HEK293 (cell line): ENCODE measurements at regions not wholly inside any gene's neighbourhood (a gene's known extent, or its start where the extent isn't known, plus 50 kb on each side); places are given as distances from the start of the nearest gene placed in this dataset.

ENCODE experiments used
- CTCF ChIA-PET: fragments of 350-600 bp; formaldehyde crosslinking; extraction: SDS; loops from one replicate; lab custom pipeline; 2021; ENCODE audit warnings: antibody characterized with exemption; lab: Yijun Ruan, JAX
- POLR2A ChIA-PET: fragments of 300-600 bp; formaldehyde crosslinking; extraction: SDS; loops from one replicate; lab custom pipeline; 2020; ENCODE audit warnings: antibody characterized with exemption, inconsistent platforms; lab: Yijun Ruan, JAX
- H3K27ac ChIP-seq: fragments of 200-500 bp; sonication (Bioruptor generic); 2 replicates; pipeline ENCODE4 v1.5.1; 2014; ENCODE audit warnings: low read depth, low read length, control low read depth, inconsistent platforms; ENCODE audit errors: extremely low read depth
- H3K36me3 ChIP-seq, 2 experiments: fragments of 200-500 bp in 1 of 2; sonication (Bioruptor generic) in 1 of 2; 1 replicate in 1 of 2; 2 replicates in 1 of 2; pipeline ENCODE4 v1.5.1; 2014 to 2017; ENCODE audit warnings: inconsistent platforms in 2 of 2, low read length in 2 of 2; ENCODE audit not compliant: control insufficient read depth in 2 of 2, insufficient read depth in 1 of 2
- H3K4me1 ChIP-seq: fragments of 200-500 bp; sonication (Bioruptor generic); 2 replicates; pipeline ENCODE4 v1.5.1; 2014; ENCODE audit warnings: mild to moderate bottlenecking, low read length, inconsistent platforms; ENCODE audit not compliant: control insufficient read depth, insufficient read depth
- H3K4me3 ChIP-seq: 2 replicates; pipeline ENCODE4 v1.5.1; 2011; ENCODE audit warnings: low read depth, mild to moderate bottlenecking, control low read depth, low read length, moderate library complexity
- H3K9me3 ChIP-seq: fragments of 200-500 bp; sonication (Bioruptor generic); 2 replicates; pipeline ENCODE4 v1.5.1; 2014; ENCODE audit warnings: low read depth, low read length, inconsistent platforms; ENCODE audit not compliant: control insufficient read depth, insufficient read depth
- BCL11A ChIP-seq: fragments of 450-650 bp; formaldehyde crosslinking; IDR thresholded peaks from 2 replicates; pipeline ENCODE4 v1.5.1; 2016; ENCODE audit warnings: low read depth, missing biosample characterization, missing genetic modification characterization
- GLI2 ChIP-seq: fragments of 450-650 bp; formaldehyde crosslinking; IDR thresholded peaks from 2 replicates; pipeline ENCODE4; 2017; ENCODE audit warnings: missing biosample characterization, missing genetic modification characterization, low read depth, borderline replicate concordance
- KLF10 ChIP-seq: fragments of 450-650 bp; IDR thresholded peaks from 2 replicates; pipeline ENCODE4 v1.5.1; 2018; ENCODE audit warnings: missing biosample characterization, mild to moderate bottlenecking, missing genetic modification characterization
- OSR2 ChIP-seq: fragments of 450-650 bp; formaldehyde crosslinking; IDR thresholded peaks from 2 replicates; pipeline ENCODE4 v1.5.1; 2016; ENCODE audit warnings: missing biosample characterization, missing genetic modification characterization
- SP7 ChIP-seq: fragments of 450-650 bp; formaldehyde crosslinking; IDR thresholded peaks from 2 replicates; pipeline ENCODE4 v1.5.1; 2016; ENCODE audit warnings: missing biosample characterization, missing genetic modification characterization
- TSHZ1 ChIP-seq: fragments of 450-650 bp; formaldehyde crosslinking; IDR thresholded peaks from 2 replicates; pipeline ENCODE4 v1.5.1; 2016; ENCODE audit warnings: missing biosample characterization, missing genetic modification characterization, borderline replicate concordance
- YY1 ChIP-seq: fragments of 450-650 bp; formaldehyde crosslinking; IDR thresholded peaks from 2 replicates; pipeline ENCODE4 v1.5.1; 2018; ENCODE audit warnings: missing biosample characterization, missing genetic modification characterization
- ZBTB7A ChIP-seq: fragments of 450-650 bp; formaldehyde crosslinking; IDR thresholded peaks from 2 replicates; pipeline ENCODE4 v1.5.1; 2016; ENCODE audit warnings: low read depth, missing biosample characterization, missing genetic modification characterization
- ZNF155 ChIP-seq: fragments of 450-650 bp; formaldehyde crosslinking; IDR thresholded peaks from 2 replicates; pipeline ENCODE4 v1.5.1; 2016; ENCODE audit warnings: missing biosample characterization, missing genetic modification characterization
- ZNF211 ChIP-seq: fragments of 450-650 bp; formaldehyde crosslinking; IDR thresholded peaks from 2 replicates; pipeline ENCODE4 v1.5.1; 2016; ENCODE audit warnings: low read depth, missing biosample characterization, missing genetic modification characterization
- ZNF221 ChIP-seq: fragments of 450-650 bp; formaldehyde crosslinking; IDR thresholded peaks from 2 replicates; pipeline ENCODE4 v1.5.1; 2017; ENCODE audit warnings: missing biosample characterization, missing genetic modification characterization, borderline replicate concordance
- ZNF266 ChIP-seq: fragments of 450-650 bp; formaldehyde crosslinking; IDR thresholded peaks from 2 replicates; pipeline ENCODE4 v1.5.1; 2016; ENCODE audit warnings: missing biosample characterization, missing genetic modification characterization, low read depth
- ZNF292 ChIP-seq: fragments of 450-650 bp; formaldehyde crosslinking; IDR thresholded peaks from 2 replicates; pipeline ENCODE4 v1.5.1; 2016; ENCODE audit warnings: low read depth, missing biosample characterization, missing genetic modification characterization, borderline replicate concordance
- ZNF426 ChIP-seq: fragments of 450-650 bp; formaldehyde crosslinking; IDR thresholded peaks from 2 replicates; pipeline ENCODE4 v1.5.1; 2017; ENCODE audit warnings: missing biosample characterization, missing genetic modification characterization, mild to moderate bottlenecking, inconsistent platforms, moderate library complexity
- ZNF433 ChIP-seq: fragments of 450-650 bp; formaldehyde crosslinking; IDR thresholded peaks from 2 replicates; pipeline ENCODE4 v1.5.1; 2016; ENCODE audit warnings: missing biosample characterization, missing genetic modification characterization, low read depth
- ZNF501 ChIP-seq: fragments of 450-650 bp; formaldehyde crosslinking; IDR thresholded peaks from 2 replicates; pipeline ENCODE4 v1.5.1; 2016; ENCODE audit warnings: missing biosample characterization, missing genetic modification characterization
- ZNF549 ChIP-seq: fragments of 450-650 bp; IDR thresholded peaks from 2 replicates; pipeline ENCODE4 v1.5.1; 2018; ENCODE audit warnings: missing biosample characterization, missing genetic modification characterization, mild to moderate bottlenecking, inconsistent platforms, moderate library complexity
- ZNF561 ChIP-seq: fragments of 450-650 bp; IDR thresholded peaks from 2 replicates; pipeline ENCODE4 v1.5.1; 2018; ENCODE audit warnings: missing biosample characterization, missing genetic modification characterization, borderline replicate concordance
- ZNF571 ChIP-seq: fragments of 450-650 bp; formaldehyde crosslinking; IDR thresholded peaks from 2 replicates; pipeline ENCODE4 v1.5.0; 2017; ENCODE audit warnings: missing biosample characterization, missing genetic modification characterization
- ZNF580 ChIP-seq: fragments of 450-650 bp; formaldehyde crosslinking; IDR thresholded peaks from 2 replicates; pipeline ENCODE4 v1.5.1; 2016; ENCODE audit warnings: missing biosample characterization, missing genetic modification characterization
- ZNF677 ChIP-seq: fragments of 450-650 bp; IDR thresholded peaks from 2 replicates; pipeline ENCODE4 v1.5.0; 2018; ENCODE audit warnings: missing biosample characterization, mild to moderate bottlenecking, missing genetic modification characterization, moderate library complexity

GRCh38 chr5:158212917-158213316, 354.0 kb upstream of the CLINT1 start (continued):
- TF ChIP-seq ZNF433 (tag by site-specific recombination) (no peak), ZBTB7A (tag by site-specific recombination) (no peak)

- ChIA-PET CTCF (interaction anchor here (0.6 to 2.1 kb wide), 2 partner anchors 37 to 126 kb away, joined by 3 to 5 read pairs; no protein-coding TSS in a partner anchor), POLR2A (no interaction called here)
- no peaks in the 10 kb centered on the region for H3K9me3 ChIP-seq
- no peaks in the 10 kb centered on the region for H3K36me3 ChIP-seq
- H3K4me3 ChIP-seq: no peak overlapping the region
- no peak overlapping the region for H3K27ac ChIP-seq
- no peaks in the 10 kb centered on the region for H3K4me1 ChIP-seq
- TF ChIP-seq TSHZ1 (tag by site-specific recombination) (no peak), ZNF292 (tag by site-specific recombination) (no peak), SP7 (peak; percentile 89), ZNF571 (tag by site-specific recombination) (no peak)
Measured at GRCh38 chr5:158212237-158212636, 353.3 kb upstream of the CLINT1 start.

GRCh38 chr5:158209219-158209908, 350.4 kb upstream of the CLINT1 start:
- Histone ChIP-seq H3K4me3 (no peak overlapping the region), H3K36me3 (no peaks in the 10 kb centered on the region), H3K27ac (no peak overlapping the region), H3K9me3 (no peaks in the 10 kb centered on the region), H3K4me1 (no peaks in the 10 kb centered on the region)
- ChIA-PET POLR2A (no interaction called here), CTCF (interaction anchor here (1.7 kb wide), 1 partner anchor 10 kb away, joined by 4 read pairs; no protein-coding TSS in a partner anchor)
- no peak for TF ChIP-seq ZNF266
- no peak for TF ChIP-seq BCL11A (tag by site-specific recombination)
- TF ChIP-seq ZNF221: no peak
- TF ChIP-seq OSR2 (tag by site-specific recombination): no peak
- TF ChIP-seq ZNF677 (tag by site-specific recombination): no peak

GRCh38 chr5:158207733-158208132, 348.8 kb upstream of the CLINT1 start:
- no peak overlapping the region for H3K27ac ChIP-seq
- no peaks in the 10 kb centered on the region for H3K4me1 ChIP-seq
- no peak overlapping the region for H3K4me3 ChIP-seq
- no peaks in the 10 kb centered on the region for H3K9me3 ChIP-seq
- ChIA-PET CTCF (interaction anchor here (1.7 kb wide), 1 partner anchor 11 kb away, joined by 4 read pairs; no protein-coding TSS in a partner anchor), POLR2A (no interaction called here)
- TF ChIP-seq ZNF561 (tag by site-specific recombination): no peak
- no peak for TF ChIP-seq ZNF549 (tag by site-specific recombination)
- TF ChIP-seq KLF10: no peak
- TF ChIP-seq ZNF580 (tag by site-specific recombination): no peak
- TF ChIP-seq GLI2 (tag by site-specific recombination): no peak
- TF ChIP-seq YY1 (tag by site-specific recombination): no peak
- no peak for TF ChIP-seq ZNF155 (tag by site-specific recombination)
- no peak for TF ChIP-seq ZNF266
- no peak for TF ChIP-seq ZNF211 (tag by site-specific recombination)
- no peak for TF ChIP-seq ZNF501 (tag by site-specific recombination)
- no peak for TF ChIP-seq ZNF426 (tag by site-specific recombination)
- no peak for TF ChIP-seq OSR2 (tag by site-specific recombination)
- no peaks in the 10 kb centered on the region for H3K36me3 ChIP-seq
